ENCODE measurements at regions not wholly inside any gene's neighbourhood (a gene's known extent, or its start where the extent isn't known, plus 50 kb on each side); places are given as distances from the start of the nearest gene placed in this dataset.

- TF ChIP-seq POLR2A (IDR thresholded peaks at IDR 0.05) (no peak), CTCF (IDR thresholded peaks at IDR 0.05) (no peak), EP300 (IDR thresholded peaks at IDR 0.05) (no peak)
Measured at GRCh38 chr3:81043009-81043408, 718.4 kb downstream of the GBE1 start.

Data from tibial nerve (tissue), 4 donors.